PC-9 (cell line): ENCODE measurements at regions not wholly inside any gene's neighbourhood (a gene's known extent, or its start where the extent isn't known, plus 50 kb on each side); places are given as distances from the start of the nearest gene placed in this dataset.

Experiments used
- BruUV-seq: library from RNA; stranded (reverse); fragments of 400-500 nt; replicated peaks from 2 replicates; lab custom pipeline; 2021; lab: Mats Ljungman, UMichigan
- CTCF ChIA-PET: fragments of 300-600 bp; sonication (Branson Sonifier 250); formaldehyde crosslinking; loops from one replicate; lab custom pipeline; 2022; ENCODE audit warnings: antibody characterized with exemption; lab: Charles Lee
- POLR2A ChIA-PET: fragments of 300-600 bp; sonication (Branson Sonifier 250); formaldehyde crosslinking; loops from one replicate; lab custom pipeline; 2022; ENCODE audit warnings: antibody characterized with exemption; ENCODE audit not compliant: unreplicated experiment; lab: Charles Lee
- DNase-seq, 2 experiments: peaks; one replicate each; pipeline versions ENCODE4 v3.0.0 to v3.0.0-alpha.2; 2015 to 2022; ENCODE audit warnings: mixed read lengths in 1 of 2
- H2AFZ ChIP-seq: fragments of 200-600 bp; sonication (generic); 2 replicates; pipeline ENCODE4 v1.8.1; 2017; ENCODE audit warnings: antibody characterized with exemption
- H3F3A ChIP-seq: fragments of 200-600 bp; sonication (generic); 2 replicates; pipeline ENCODE4 v1.8.1; 2017; ENCODE audit warnings: antibody characterized with exemption, mild to moderate bottlenecking, low read depth; ENCODE audit not compliant: insufficient read depth
- H3K27ac ChIP-seq: fragments of 200-600 bp; sonication (generic); 2 replicates; pipeline ENCODE4 v1.6.1; 2016; ENCODE audit warnings: mixed run types
- H3K27me3 ChIP-seq: fragments of 200-600 bp; sonication (generic); 2 replicates; pipeline ENCODE4 v1.6.1; 2016; ENCODE audit warnings: low read depth, mixed run types; ENCODE audit not compliant: insufficient read depth
- H3K36me3 ChIP-seq: fragments of 200-600 bp; sonication (generic); 2 replicates; pipeline ENCODE4 v1.6.1; 2016; ENCODE audit warnings: low read depth, mixed run types
- H3K4me1 ChIP-seq: fragments of 200-600 bp; sonication (generic); replicated peaks from 2 replicates; pipeline ENCODE4 v1.6.1; 2016; ENCODE audit warnings: mixed run types; ENCODE audit not compliant: insufficient read depth
- H3K4me2 ChIP-seq: fragments of 200-600 bp; sonication (generic); 2 replicates; pipeline ENCODE4 v1.6.1; 2017; ENCODE audit warnings: mixed run types
- H3K4me3 ChIP-seq: fragments of 200-600 bp; sonication (generic); 2 replicates; pipeline ENCODE4 v1.6.1; 2016; ENCODE audit warnings: mixed run types
- H3K79me2 ChIP-seq: fragments of 200-600 bp; sonication (generic); 2 replicates; pipeline ENCODE4 v1.6.1; 2017; ENCODE audit warnings: low read depth, mixed run types
- H3K9me2 ChIP-seq: fragments of 200-600 bp; sonication (generic); 2 replicates; pipeline ENCODE4 v1.8.1; 2017; ENCODE audit warnings: mild to moderate bottlenecking; ENCODE audit not compliant: insufficient read depth
- H3K9me3 ChIP-seq: fragments of 200-600 bp; sonication (generic); 2 replicates; pipeline ENCODE4 v1.8.1; 2016; ENCODE audit warnings: low read depth; ENCODE audit not compliant: insufficient read depth
- H4K20me1 ChIP-seq: fragments of 200-600 bp; sonication (generic); 2 replicates; pipeline ENCODE4 v1.8.1; 2017; ENCODE audit not compliant: insufficient read depth
- CTCF ChIP-seq: fragments of 200-600 bp; sonication (generic); conservative IDR thresholded peaks from 2 replicates; pipeline ENCODE4 v1.6.1; 2017; ENCODE audit warnings: mixed run types, antibody characterized with exemption, mild to moderate bottlenecking, moderate library complexity
- EZH2 ChIP-seq: fragments of 200-600 bp; sonication (generic); IDR thresholded peaks from 2 replicates; pipeline ENCODE4 v1.8.0; 2017; ENCODE audit warnings: antibody characterized with exemption, low read depth
- intact Hi-C: fragments of 100-400 bp; cut with micrococcal nuclease; formaldehyde crosslinking; loops from one replicate; pipeline ENCODE4 v1.10.0; 2022; ENCODE audit not compliant: unreplicated experiment

- DNase-seq: no peak
- H3K27me3 ChIP-seq: peaks cover 69% of the 10 kb centered on the region
- POLR2A ChIA-PET: no interaction called here
- H4K20me1 ChIP-seq: no peaks in the 10 kb centered on the region
- no TSS peak for BruUV-seq
- no peak overlapping the region for H3K27ac ChIP-seq
- no peaks in the 10 kb centered on the region for H3K36me3 ChIP-seq
- no peak for TF ChIP-seq EZH2
- TF ChIP-seq CTCF: no peak
- H3K4me3 ChIP-seq: no peak overlapping the region
- H3K9me2 ChIP-seq: no peaks in the 10 kb centered on the region
- no peaks in the 10 kb centered on the region for H3F3A ChIP-seq
- H3K4me1 ChIP-seq: no peaks in the 10 kb centered on the region
- H3K9me3 ChIP-seq: no peaks in the 10 kb centered on the region
- no peaks in the 10 kb centered on the region for H3K79me2 ChIP-seq
- H3K4me2 ChIP-seq: no peak overlapping the region
- intact Hi-C loops: no loop called here
- H2AFZ ChIP-seq: no peak overlapping the region
- CTCF ChIA-PET: no interaction called here
Observed at GRCh38 chr22:22181341-22181850, 63.2 kb upstream of the VPREB1 start.

- DNase-seq: no peak
- no peaks in the 10 kb centered on the region for H3K9me3 ChIP-seq
- no peak for TF ChIP-seq CTCF
- TF ChIP-seq EZH2: no peak
- peaks cover 65% of the 10 kb centered on the region for H3K27me3 ChIP-seq
- H3K4me2 ChIP-seq: no peak overlapping the region
- intact Hi-C loops: no loop called here
- H3K79me2 ChIP-seq: no peaks in the 10 kb centered on the region
- no TSS peak for BruUV-seq
- no peak overlapping the region for H3K4me3 ChIP-seq
- H3K4me1 ChIP-seq: no peaks in the 10 kb centered on the region
- CTCF ChIA-PET: no interaction called here
- H2AFZ ChIP-seq: no peak overlapping the region
- no peaks in the 10 kb centered on the region for H3F3A ChIP-seq
- H3K27ac ChIP-seq: no peak overlapping the region
- H4K20me1 ChIP-seq: no peaks in the 10 kb centered on the region
- no peaks in the 10 kb centered on the region for H3K9me2 ChIP-seq
- H3K36me3 ChIP-seq: no peaks in the 10 kb centered on the region
- POLR2A ChIA-PET: no interaction called here
Observed at GRCh38 chr22:22180738-22181285, 63.8 kb upstream of the VPREB1 start.

GRCh38 chr22:22179858-22180257 lies 64.7 kb upstream of the VPREB1 start:
- no peak overlapping the region for H3K4me3 ChIP-seq
- H3K9me3 ChIP-seq: no peaks in the 10 kb centered on the region
- no peaks in the 10 kb centered on the region for H3K9me2 ChIP-seq
- no peaks in the 10 kb centered on the region for H4K20me1 ChIP-seq
- no peaks in the 10 kb centered on the region for H3F3A ChIP-seq
- TF ChIP-seq EZH2 (no peak), CTCF (no peak)
- no peaks in the 10 kb centered on the region for H3K36me3 ChIP-seq
- DNase-seq: no peak
- no peaks in the 10 kb centered on the region for H3K4me1 ChIP-seq
- BruUV-seq: no TSS peak
- no peak overlapping the region for H3K4me2 ChIP-seq
- H2AFZ ChIP-seq: no peak overlapping the region
- H3K27me3 ChIP-seq: peaks cover 58% of the 10 kb centered on the region
- ChIA-PET CTCF (no interaction called here), POLR2A (interaction anchor here (0.7 kb wide), 1 partner anchor 1114 kb away, joined by 8 read pairs; no protein-coding TSS in a partner anchor)
- no peak overlapping the region for H3K27ac ChIP-seq
- intact Hi-C loops: no loop called here
- H3K79me2 ChIP-seq: no peaks in the 10 kb centered on the region
